ENCODE measurements at regions not wholly inside any gene's neighbourhood (a gene's known extent, or its start where the extent isn't known, plus 50 kb on each side); places are given as distances from the start of the nearest gene placed in this dataset.

DNA sequence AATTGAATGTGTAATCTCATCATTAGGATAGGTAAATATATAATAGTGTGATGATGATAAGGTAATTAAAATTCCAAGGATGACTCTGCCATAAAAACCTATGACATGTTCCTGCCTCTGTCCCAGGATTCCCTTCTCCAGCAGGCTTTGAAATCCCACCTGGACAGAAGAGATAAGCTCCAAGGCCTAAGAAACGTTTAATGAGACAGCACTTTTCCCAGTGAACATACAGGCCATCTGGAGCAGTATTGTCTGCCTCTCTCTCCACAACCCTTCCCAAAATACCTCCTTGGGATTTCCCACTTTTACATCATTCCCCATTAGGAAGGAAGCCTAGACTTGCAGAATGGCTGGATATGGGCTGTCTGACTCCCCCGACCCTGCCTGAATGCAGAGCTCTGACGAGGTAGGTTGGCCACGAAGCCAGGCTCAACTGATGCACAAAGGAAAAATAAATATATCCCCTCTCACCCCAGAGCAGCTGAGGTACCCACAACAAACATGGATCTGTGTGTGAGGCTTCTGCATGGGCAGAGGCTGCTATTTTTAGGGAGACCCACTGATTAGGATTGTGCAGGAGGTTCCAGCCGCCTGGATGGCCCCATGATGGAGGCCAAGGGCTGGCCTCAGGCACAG lies 71.0 kb downstream of the TMPRSS5 start:
- Histone ChIP-seq H3K9me3 (ENCODE audit: control insufficient read depth, insufficient read depth, low read length) (no peaks in the 10 kb centered on the region), H3K9ac (ENCODE audit: low read depth, low read length) (no peak overlapping the region), H3K4me1 (ENCODE audit: control insufficient read depth, insufficient read depth, low read length) (peaks cover 6% of the 10 kb centered on the region; the same call in 1 of the 2 replicates), H3K27ac (ENCODE audit: low read depth, low read length) (no peak overlapping the region), H3K27me3 (ENCODE audit: control insufficient read depth, insufficient read depth, low read length) (peaks cover 17% of the 10 kb centered on the region), H3K36me3 (ENCODE audit: control insufficient read depth, insufficient read depth, low read length) (no peaks in the 10 kb centered on the region), H3K4me3 (ENCODE audit: low read depth, low read length) (no peak overlapping the region)

DNA sequence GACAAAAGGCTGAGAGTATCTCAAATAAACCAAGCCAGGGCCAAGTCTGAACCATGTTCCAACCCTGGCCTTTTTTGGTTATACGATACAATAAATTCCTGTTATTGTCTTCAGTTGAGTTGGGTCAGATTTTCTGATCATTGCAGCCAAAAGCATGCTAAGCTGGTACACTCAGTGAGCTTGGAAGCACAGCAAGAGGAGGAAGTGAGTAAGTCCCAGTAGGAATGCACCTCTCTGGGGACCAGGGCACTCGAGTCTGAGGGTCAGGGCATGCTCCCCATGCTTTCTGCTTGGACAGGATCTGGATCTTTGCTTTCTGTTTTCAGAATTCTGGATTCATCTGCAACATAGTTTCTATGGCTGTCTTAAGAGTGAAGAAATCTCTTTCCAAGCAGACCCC lies 73.1 kb downstream of the TMPRSS5 start:
- H3K36me3 ChIP-seq (ENCODE audit: control insufficient read depth, insufficient read depth, low read length) = no peaks in the 10 kb centered on the region
- no peaks in the 10 kb centered on the region for H3K9me3 ChIP-seq (ENCODE audit: control insufficient read depth, insufficient read depth, low read length)
- peaks cover 23% of the 10 kb centered on the region for H3K27me3 ChIP-seq (ENCODE audit: control insufficient read depth, insufficient read depth, low read length)
- no peak overlapping the region for H3K4me3 ChIP-seq (ENCODE audit: low read depth, low read length)
- peaks cover 20% of the 10 kb centered on the region for H3K4me1 ChIP-seq (ENCODE audit: control insufficient read depth, insufficient read depth, low read length)
- H3K27ac ChIP-seq (ENCODE audit: low read depth, low read length) = no peak overlapping the region
- no peak overlapping the region for H3K9ac ChIP-seq (ENCODE audit: low read depth, low read length)

DNA sequence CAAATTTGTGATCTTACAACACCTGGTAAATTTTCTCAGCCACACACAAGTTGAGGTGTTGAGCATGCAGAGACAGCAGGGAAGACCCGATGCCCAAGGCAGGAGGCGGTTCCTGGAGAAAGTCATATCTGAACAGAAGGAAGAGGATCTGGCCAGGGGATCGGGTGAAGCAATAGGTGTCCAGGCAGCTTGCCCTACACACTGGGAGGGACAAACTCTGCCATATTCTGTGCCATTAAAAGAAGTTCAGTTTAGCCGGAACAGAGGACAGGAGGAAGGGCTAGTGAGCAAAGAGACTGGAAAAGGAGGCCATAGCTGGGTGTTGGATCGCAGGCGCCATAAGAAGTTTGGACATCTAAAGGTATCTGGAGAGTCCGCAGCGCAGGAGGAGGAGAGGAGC lies 76.5 kb downstream of the TMPRSS5 start:
- Histone ChIP-seq H3K27ac (ENCODE audit: low read depth, low read length) (peak overlapping the region; percentile 67), H3K9ac (ENCODE audit: low read depth, low read length) (no peak overlapping the region), H3K9me3 (ENCODE audit: control insufficient read depth, insufficient read depth, low read length) (no peaks in the 10 kb centered on the region), H3K27me3 (ENCODE audit: control insufficient read depth, insufficient read depth, low read length) (peaks cover 35% of the 10 kb centered on the region), H3K4me1 (ENCODE audit: control insufficient read depth, insufficient read depth, low read length) (peaks cover 20% of the 10 kb centered on the region), H3K36me3 (ENCODE audit: control insufficient read depth, insufficient read depth, low read length) (no peaks in the 10 kb centered on the region), H3K4me3 (ENCODE audit: low read depth, low read length) (no peak overlapping the region)

GRCh38 chr11:113628912-113629311 lies 77.2 kb downstream of the TMPRSS5 start:
- no peaks in the 10 kb centered on the region for H3K9me3 ChIP-seq (ENCODE audit: control insufficient read depth, insufficient read depth, low read length)
- H3K27me3 ChIP-seq (ENCODE audit: control insufficient read depth, insufficient read depth, low read length) = peaks cover 35% of the 10 kb centered on the region
- no peaks in the 10 kb centered on the region for H3K36me3 ChIP-seq (ENCODE audit: control insufficient read depth, insufficient read depth, low read length)
- peaks cover 20% of the 10 kb centered on the region for H3K4me1 ChIP-seq (ENCODE audit: control insufficient read depth, insufficient read depth, low read length)
- H3K9ac ChIP-seq (ENCODE audit: low read depth, low read length) = no peak overlapping the region
- no peak overlapping the region for H3K4me3 ChIP-seq (ENCODE audit: low read depth, low read length)
- peak overlapping the region; percentile 77 for H3K27ac ChIP-seq (ENCODE audit: low read depth, low read length)

DNA sequence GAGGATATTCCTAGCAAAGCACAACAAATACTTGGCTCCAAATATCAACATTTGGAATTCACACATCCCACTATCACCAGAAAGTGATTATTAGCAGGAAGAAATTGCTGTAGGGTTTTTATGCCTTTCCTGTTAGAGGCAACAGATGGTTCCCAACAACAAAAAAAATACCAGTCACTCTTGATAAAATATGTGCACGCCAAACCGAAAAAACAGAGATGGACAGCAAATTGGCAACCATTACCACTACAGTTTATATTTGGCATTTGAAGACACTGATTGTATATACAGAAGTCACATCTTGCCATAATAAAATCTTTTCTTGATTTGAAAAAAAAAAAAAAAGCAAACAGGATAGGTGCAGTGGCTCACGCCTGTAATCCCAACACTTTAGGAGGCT lies 78.2 kb downstream of the TMPRSS5 start:
- Histone ChIP-seq H3K27ac (ENCODE audit: low read depth, low read length) (no peak overlapping the region), H3K9ac (ENCODE audit: low read depth, low read length) (no peak overlapping the region), H3K9me3 (ENCODE audit: control insufficient read depth, insufficient read depth, low read length) (no peaks in the 10 kb centered on the region), H3K4me3 (ENCODE audit: low read depth, low read length) (no peak overlapping the region), H3K27me3 (ENCODE audit: control insufficient read depth, insufficient read depth, low read length) (peaks cover 35% of the 10 kb centered on the region), H3K4me1 (ENCODE audit: control insufficient read depth, insufficient read depth, low read length) (peaks cover 20% of the 10 kb centered on the region), H3K36me3 (ENCODE audit: control insufficient read depth, insufficient read depth, low read length) (no peaks in the 10 kb centered on the region)

DNA sequence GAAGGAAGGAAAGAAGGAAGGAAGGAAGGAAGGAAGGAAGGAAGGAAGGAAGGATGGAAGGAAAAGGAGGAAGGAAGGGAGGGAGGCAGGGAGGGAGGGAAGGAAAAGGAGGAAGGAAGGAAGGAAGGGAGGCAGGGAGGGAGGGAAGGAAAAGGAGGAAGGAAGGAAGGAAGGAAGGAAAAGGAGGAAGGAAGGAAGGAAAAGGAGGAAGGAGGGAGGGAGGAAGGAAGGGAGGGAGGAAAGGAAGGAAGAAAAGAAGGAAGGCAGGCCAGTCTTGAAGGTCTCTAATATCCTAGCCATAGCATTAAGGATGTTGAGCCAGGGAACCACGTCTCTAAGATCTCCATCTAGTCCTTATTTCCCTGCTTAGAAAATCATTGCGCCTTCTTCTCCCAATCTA lies 78.8 kb downstream of the TMPRSS5 start:
- Histone ChIP-seq H3K4me3 (ENCODE audit: low read depth, low read length) (no peak overlapping the region), H3K9me3 (ENCODE audit: control insufficient read depth, insufficient read depth, low read length) (no peaks in the 10 kb centered on the region), H3K4me1 (ENCODE audit: control insufficient read depth, insufficient read depth, low read length) (peaks cover 20% of the 10 kb centered on the region), H3K36me3 (ENCODE audit: control insufficient read depth, insufficient read depth, low read length) (no peaks in the 10 kb centered on the region), H3K27me3 (ENCODE audit: control insufficient read depth, insufficient read depth, low read length) (peaks cover 35% of the 10 kb centered on the region), H3K9ac (ENCODE audit: low read depth, low read length) (no peak overlapping the region), H3K27ac (ENCODE audit: low read depth, low read length) (no peak overlapping the region)

DNA sequence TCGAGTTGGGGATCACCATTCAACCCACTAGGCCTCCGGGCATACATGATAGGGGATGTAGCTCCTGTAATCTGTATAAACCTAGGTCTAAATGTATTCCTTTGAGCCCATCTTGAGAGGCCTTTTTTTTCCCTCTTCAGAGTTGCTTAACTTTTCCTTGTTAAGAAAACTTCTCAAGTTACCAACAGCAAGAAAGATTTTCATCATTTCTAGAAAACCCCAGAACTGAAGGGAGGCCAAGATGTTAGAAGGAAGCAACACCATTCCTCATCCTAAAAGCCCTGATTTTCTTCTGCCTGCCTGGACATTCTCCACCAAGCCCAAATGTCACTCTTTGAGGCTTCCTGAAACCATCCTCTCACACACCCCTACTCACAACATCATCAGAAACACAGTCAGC lies 79.4 kb downstream of the TMPRSS5 start:
- Histone ChIP-seq H3K27ac (ENCODE audit: low read depth, low read length) (no peak overlapping the region), H3K4me1 (ENCODE audit: control insufficient read depth, insufficient read depth, low read length) (peaks cover 20% of the 10 kb centered on the region), H3K27me3 (ENCODE audit: control insufficient read depth, insufficient read depth, low read length) (peaks cover 34% of the 10 kb centered on the region), H3K36me3 (ENCODE audit: control insufficient read depth, insufficient read depth, low read length) (no peaks in the 10 kb centered on the region), H3K9ac (ENCODE audit: low read depth, low read length) (no peak overlapping the region), H3K9me3 (ENCODE audit: control insufficient read depth, insufficient read depth, low read length) (no peaks in the 10 kb centered on the region), H3K4me3 (ENCODE audit: low read depth, low read length) (no peak overlapping the region)

GRCh38 chr11:113623114-113623513 lies 83.0 kb downstream of the TMPRSS5 start:
- no peak overlapping the region for H3K27ac ChIP-seq (ENCODE audit: low read depth, low read length)
- H3K36me3 ChIP-seq (ENCODE audit: control insufficient read depth, insufficient read depth, low read length) = no peaks in the 10 kb centered on the region
- no peak overlapping the region for H3K4me3 ChIP-seq (ENCODE audit: low read depth, low read length)
- no peaks in the 10 kb centered on the region for H3K4me1 ChIP-seq (ENCODE audit: control insufficient read depth, insufficient read depth, low read length)
- peaks cover 12% of the 10 kb centered on the region for H3K27me3 ChIP-seq (ENCODE audit: control insufficient read depth, insufficient read depth, low read length)
- H3K9ac ChIP-seq (ENCODE audit: low read depth, low read length) = no peak overlapping the region
- no peaks in the 10 kb centered on the region; the same call in 1 of the 2 replicates for H3K9me3 ChIP-seq (ENCODE audit: control insufficient read depth, insufficient read depth, low read length)

- no peaks in the 10 kb centered on the region; the same call in 1 of the 2 replicates for H3K9me3 ChIP-seq (ENCODE audit: control insufficient read depth, insufficient read depth, low read length)
- no peak overlapping the region for H3K4me3 ChIP-seq (ENCODE audit: low read depth, low read length)
- H3K27ac ChIP-seq (ENCODE audit: low read depth, low read length) = no peak overlapping the region
- H3K4me1 ChIP-seq (ENCODE audit: control insufficient read depth, insufficient read depth, low read length) = peaks cover 10% of the 10 kb centered on the region; the same call in 1 of the 2 replicates
- H3K36me3 ChIP-seq (ENCODE audit: control insufficient read depth, insufficient read depth, low read length) = no peaks in the 10 kb centered on the region
- H3K9ac ChIP-seq (ENCODE audit: low read depth, low read length) = no peak overlapping the region
- H3K27me3 ChIP-seq (ENCODE audit: control insufficient read depth, insufficient read depth, low read length) = no peaks in the 10 kb centered on the region
These were observed 87.7 kb downstream of the TMPRSS5 start for GRCh38 chr11:113618360-113618759.

GRCh38 chr11:113615773-113616172 lies 90.3 kb downstream of the TMPRSS5 start:
- Histone ChIP-seq H3K27ac (ENCODE audit: low read depth, low read length) (no peak overlapping the region), H3K9me3 (ENCODE audit: control insufficient read depth, insufficient read depth, low read length) (no peaks in the 10 kb centered on the region; the same call in 1 of the 2 replicates), H3K9ac (ENCODE audit: low read depth, low read length) (no peak overlapping the region), H3K27me3 (ENCODE audit: control insufficient read depth, insufficient read depth, low read length) (no peaks in the 10 kb centered on the region), H3K4me1 (ENCODE audit: control insufficient read depth, insufficient read depth, low read length) (peaks cover 10% of the 10 kb centered on the region; the same call in 1 of the 2 replicates), H3K4me3 (ENCODE audit: low read depth, low read length) (no peak overlapping the region), H3K36me3 (ENCODE audit: control insufficient read depth, insufficient read depth, low read length) (no peaks in the 10 kb centered on the region)

GRCh38 chr11:113615098-113615497 lies 91.0 kb downstream of the TMPRSS5 start:
- Histone ChIP-seq H3K27ac (ENCODE audit: low read depth, low read length) (no peak overlapping the region), H3K27me3 (ENCODE audit: control insufficient read depth, insufficient read depth, low read length) (no peaks in the 10 kb centered on the region), H3K4me1 (ENCODE audit: control insufficient read depth, insufficient read depth, low read length) (peaks cover 10% of the 10 kb centered on the region; the same call in 1 of the 2 replicates), H3K36me3 (ENCODE audit: control insufficient read depth, insufficient read depth, low read length) (no peaks in the 10 kb centered on the region), H3K9me3 (ENCODE audit: control insufficient read depth, insufficient read depth, low read length) (no peaks in the 10 kb centered on the region; the same call in 1 of the 2 replicates), H3K4me3 (ENCODE audit: low read depth, low read length) (no peak overlapping the region), H3K9ac (ENCODE audit: low read depth, low read length) (no peak overlapping the region)
